ENCODE measurements at regions not wholly inside any gene's neighbourhood (a gene's known extent, or its start where the extent isn't known, plus 50 kb on each side); places are given as distances from the start of the nearest gene placed in this dataset.

DNA sequence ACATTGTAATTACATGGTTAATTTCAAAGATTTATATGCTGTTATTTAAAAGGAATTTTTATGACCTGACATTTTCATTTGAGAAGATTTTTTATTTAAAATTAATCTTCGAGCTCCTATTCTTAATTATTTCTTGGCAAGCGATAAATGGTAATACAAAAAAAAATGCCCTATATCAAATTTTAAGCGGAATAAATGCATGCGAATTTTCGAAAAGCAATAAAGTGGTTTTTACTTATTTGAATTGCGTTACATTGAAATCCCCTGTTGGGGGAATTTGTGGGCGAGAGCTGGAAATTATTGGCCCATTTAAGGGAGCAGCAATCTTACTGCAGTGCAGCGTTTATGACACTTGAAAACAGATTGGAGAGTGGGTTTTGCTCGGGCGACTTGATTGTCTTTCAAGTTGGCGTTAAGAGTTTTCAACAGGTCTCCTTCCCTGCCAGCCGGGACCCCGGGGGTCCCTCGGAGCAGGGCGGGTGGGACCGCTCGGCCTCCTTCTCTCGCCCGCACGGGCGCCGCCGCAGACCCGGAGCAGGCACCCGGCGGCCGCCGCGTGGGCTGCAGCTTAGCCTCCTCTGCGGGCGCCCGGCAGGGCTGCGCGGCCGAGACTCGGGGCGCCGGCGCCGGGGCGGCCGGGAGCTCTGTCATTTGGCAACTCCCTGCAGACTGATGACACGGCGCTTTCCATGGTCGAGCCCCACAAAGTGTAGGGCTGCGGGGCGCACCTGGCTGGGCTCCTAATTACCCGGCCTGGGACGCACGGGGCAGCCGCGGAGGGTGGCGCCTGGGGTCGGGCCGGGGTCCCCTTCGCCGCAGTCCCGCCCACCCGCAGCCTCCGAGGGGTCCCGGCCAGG lies 255.1 kb upstream of the SOX21 start:
- Histone ChIP-seq H3K27ac (ENCODE audit: insufficient read length, low read depth, low read length) (no peak overlapping the region), H2BK5ac (ENCODE audit: insufficient read length, low read length) (no peak overlapping the region), H2BK15ac (ENCODE audit: low read depth, low read length) (no peak overlapping the region), H3K79me1 (ENCODE audit: insufficient read depth, low read depth, low read length, poor library complexity, severe bottlenecking) (no peaks in the 10 kb centered on the region), H2AFZ (ENCODE audit: low read length) (no peak overlapping the region), H3K56ac (ENCODE audit: insufficient read length, low read depth, low read length) (no peak overlapping the region), H2BK120ac (ENCODE audit: low read depth, low read length, poor library complexity, severe bottlenecking) (no peak overlapping the region), H3T11ph (ENCODE audit: low read length) (no peak overlapping the region), H4K8ac (replicated peaks; ENCODE audit: insufficient read length, low read depth, low read length) (no peak overlapping the region), H3K4me1 (ENCODE audit: insufficient read depth, low read length) (peaks cover 4% of the 10 kb centered on the region; the same call in 1 of the 2 replicates), H2BK12ac (ENCODE audit: insufficient read length, low read depth, low read length) (no peak overlapping the region), H3K4me2 (ENCODE audit: insufficient read depth, insufficient read length, low read length) (peak overlapping the region; percentile 87), H3K23ac (ENCODE audit: insufficient read length, low read depth, low read length) (no peak overlapping the region), H2BK20ac (ENCODE audit: low read depth, low read length, poor library complexity, severe bottlenecking) (no peak overlapping the region), H3K4ac (ENCODE audit: low read depth, low read length) (no peak overlapping the region), H2AK5ac (ENCODE audit: insufficient read length, low read length) (no peak overlapping the region), H4K5ac (ENCODE audit: insufficient read length, low read depth, low read length) (no peak overlapping the region), H3K14ac (ENCODE audit: insufficient read depth, low read length) (no peak overlapping the region; the same call in 1 of the 2 replicates), H3K9ac (ENCODE audit: extremely low read depth, insufficient read length, low read length) (no peak overlapping the region), H4K91ac (ENCODE audit: insufficient read length, low read depth, low read length) (no peak overlapping the region), H3K27me3 (ENCODE audit: insufficient read depth, low read length) (no peaks in the 10 kb centered on the region), H3K18ac (ENCODE audit: insufficient read length, low read depth, low read length) (no peak overlapping the region), H3K23me2 (ENCODE audit: insufficient read length, low read depth, low read length, poor library complexity, severe bottlenecking) (peaks cover 11% of the 10 kb centered on the region), H3K9me3 (ENCODE audit: control insufficient read depth, low read depth, low read length) (no peaks in the 10 kb centered on the region), H4K20me1 (ENCODE audit: control insufficient read depth, insufficient read depth, insufficient read length) (no peaks in the 10 kb centered on the region), H3K79me2 (ENCODE audit: insufficient read depth, low read length) (no peaks in the 10 kb centered on the region)
- Mint-ChIP-seq H3K27me3 (ENCODE audit: low read depth) (peaks cover 27% of the 10 kb centered on the region), H3K4me3 (peak overlapping the region; percentile 71 to 89), H3K9me3 (no peaks in the 10 kb centered on the region), H3K4me1 (peaks cover 54 to 60% of the 10 kb centered on the region in 2 experiments), H3K36me3 (ENCODE audit: insufficient read depth in 1 of 3, low read depth in 3 of 3) (peaks cover 0 to 5% (median 0%) of the 10 kb centered on the region in 3 experiments; a peak in 1 of 7 replicates), H3K27ac (no peak overlapping the region)
- no CpG with 5 or more reads among the region's 61 CpGs for WGBS (ENCODE audit: extremely low coverage, insufficient read length, low lambda C conversion rate)
- peak; percentile 62 for DNase-seq
- TF ChIP-seq, protein P1, sequence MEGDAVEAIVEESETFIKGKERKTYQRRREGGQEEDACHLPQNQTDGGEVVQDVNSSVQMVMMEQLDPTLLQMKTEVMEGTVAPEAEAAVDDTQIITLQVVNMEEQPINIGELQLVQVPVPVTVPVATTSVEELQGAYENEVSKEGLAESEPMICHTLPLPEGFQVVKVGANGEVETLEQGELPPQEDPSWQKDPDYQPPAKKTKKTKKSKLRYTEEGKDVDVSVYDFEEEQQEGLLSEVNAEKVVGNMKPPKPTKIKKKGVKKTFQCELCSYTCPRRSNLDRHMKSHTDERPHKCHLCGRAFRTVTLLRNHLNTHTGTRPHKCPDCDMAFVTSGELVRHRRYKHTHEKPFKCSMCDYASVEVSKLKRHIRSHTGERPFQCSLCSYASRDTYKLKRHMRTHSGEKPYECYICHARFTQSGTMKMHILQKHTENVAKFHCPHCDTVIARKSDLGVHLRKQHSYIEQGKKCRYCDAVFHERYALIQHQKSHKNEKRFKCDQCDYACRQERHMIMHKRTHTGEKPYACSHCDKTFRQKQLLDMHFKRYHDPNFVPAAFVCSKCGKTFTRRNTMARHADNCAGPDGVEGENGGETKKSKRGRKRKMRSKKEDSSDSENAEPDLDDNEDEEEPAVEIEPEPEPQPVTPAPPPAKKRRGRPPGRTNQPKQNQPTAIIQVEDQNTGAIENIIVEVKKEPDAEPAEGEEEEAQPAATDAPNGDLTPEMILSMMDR (conservative IDR thresholded peaks at IDR 0.05) = no peak

All from H9 (cell line).